OCI-LY3 (cell line): ENCODE measurements at regions not wholly inside any gene's neighbourhood (a gene's known extent, or its start where the extent isn't known, plus 50 kb on each side); places are given as distances from the start of the nearest gene placed in this dataset.
"Not testable (repeated sequence)": the region's sequence is repeated elsewhere in the genome, so short reads cannot be mapped to it uniquely, and the experiment has no call there.

Experiments used
- H2AFZ ChIP-seq: fragments of 200-600, 300-600 bp; shearing (Covaris generic); 2 replicates; pipeline ENCODE4 v1.6.0; 2014; ENCODE audit warnings: antibody characterized with exemption, low read depth, low read length
- H3K27ac ChIP-seq: fragments of 200-600, 300-600 bp; sonication (generic); 2 replicates; pipeline ENCODE4 v1.5.1; 2014; ENCODE audit warnings: mild to moderate bottlenecking, low read length, moderate library complexity, mixed read lengths
- H3K27me3 ChIP-seq: fragments of 200-600, 300-600 bp; sonication (generic); 2 replicates; pipeline ENCODE4 v1.6.1; 2014; ENCODE audit warnings: low read depth, low read length, mixed read lengths
- H3K36me3 ChIP-seq: fragments of 200-600, 300-600 bp; sonication (generic); replicated peaks from 2 replicates; pipeline ENCODE3; 2014; ENCODE audit warnings: low read depth, low read length, mixed read lengths
- H3K4me1 ChIP-seq: fragments of 300-600, 200-600 bp; sonication (generic); 2 replicates; pipeline ENCODE4 v1.6.1; 2014; ENCODE audit warnings: low read length, mixed read lengths
- H3K4me2 ChIP-seq: fragments of 200-600, 300-600 bp; sonication (generic); 2 replicates; pipeline ENCODE4 v1.6.1; 2014; ENCODE audit warnings: low read length, mixed read lengths
- H3K4me3 ChIP-seq: fragments of 300-600, 200-600 bp; sonication (generic); 2 replicates; pipeline ENCODE4 v1.5.1; 2014; ENCODE audit warnings: antibody characterized with exemption, mild to moderate bottlenecking, low read length, moderate library complexity
- H3K79me2 ChIP-seq: fragments of 300-600, 200-600 bp; shearing (Covaris generic); 2 replicates; pipeline ENCODE4 v1.6.1; 2014; ENCODE audit warnings: mild to moderate bottlenecking, low read length, mixed read lengths
- H3K9ac ChIP-seq: fragments of 300-600, 200-600 bp; shearing (Covaris generic); 2 replicates; pipeline ENCODE4 v1.6.0; 2014; ENCODE audit warnings: mild to moderate bottlenecking, low read length, moderate library complexity
- H3K9me3 ChIP-seq: fragments of 200-600, 300-600 bp; shearing (Covaris generic); 2 replicates; pipeline ENCODE4 v1.6.1; 2014; ENCODE audit warnings: low read length, mixed read lengths; ENCODE audit not compliant: insufficient read depth
- H4K20me1 ChIP-seq: fragments of 200-600, 300-600 bp; sonication (generic); 2 replicates; pipeline ENCODE4 v1.6.1; 2016; ENCODE audit warnings: low read length, mixed read lengths; ENCODE audit not compliant: insufficient read depth
- EZH2phosphoT487 ChIP-seq: fragments of 200-600 bp; shearing (Covaris generic); IDR thresholded peaks from 2 replicates; pipeline ENCODE4 v1.6.1; 2018; ENCODE audit warnings: antibody characterized with exemption, mixed run types, low read depth
- TF ChIP-seq, protein P1 (sequence below): fragments of 200-600, 300-600 bp; sonication (generic); IDR thresholded peaks from 2 replicates; pipeline ENCODE4 v1.5.1; 2014; ENCODE audit warnings: antibody characterized with exemption, low read length, low read depth

DNA sequence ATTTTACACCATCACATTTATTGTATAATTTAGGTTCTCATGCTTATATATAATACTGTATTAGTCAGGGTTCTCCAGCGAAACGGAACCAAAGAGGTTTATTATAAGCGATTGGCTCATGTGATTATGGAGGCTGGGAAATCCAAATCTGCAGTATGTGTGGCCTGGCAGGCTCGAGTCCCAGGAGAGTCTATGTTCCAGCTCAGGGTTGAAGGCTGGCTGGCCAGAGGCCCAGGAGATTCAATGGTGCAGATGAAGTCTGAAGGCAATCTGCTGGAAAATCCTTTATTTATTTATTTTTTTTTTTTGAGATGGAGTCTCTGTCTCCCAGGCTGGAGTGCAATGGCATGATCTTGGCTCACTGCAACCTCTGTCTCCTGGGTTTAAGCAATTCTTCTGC, 63.0 kb upstream of the WDFY3 start:
- Histone ChIP-seq H3K27ac (no peak overlapping the region), H2AFZ (no peak overlapping the region), H3K79me2 (no peaks in the 10 kb centered on the region), H4K20me1 (no peaks in the 10 kb centered on the region), H3K27me3 (no peaks in the 10 kb centered on the region), H3K9me3 (no peaks in the 10 kb centered on the region), H3K4me2 (no peak overlapping the region), H3K4me1 (no peaks in the 10 kb centered on the region), H3K4me3 (no peak overlapping the region), H3K9ac (no peak overlapping the region), H3K36me3 (no peaks in the 10 kb centered on the region)
- TF ChIP-seq EZH2phosphoT487 = no peak
- TF ChIP-seq, protein P1, sequence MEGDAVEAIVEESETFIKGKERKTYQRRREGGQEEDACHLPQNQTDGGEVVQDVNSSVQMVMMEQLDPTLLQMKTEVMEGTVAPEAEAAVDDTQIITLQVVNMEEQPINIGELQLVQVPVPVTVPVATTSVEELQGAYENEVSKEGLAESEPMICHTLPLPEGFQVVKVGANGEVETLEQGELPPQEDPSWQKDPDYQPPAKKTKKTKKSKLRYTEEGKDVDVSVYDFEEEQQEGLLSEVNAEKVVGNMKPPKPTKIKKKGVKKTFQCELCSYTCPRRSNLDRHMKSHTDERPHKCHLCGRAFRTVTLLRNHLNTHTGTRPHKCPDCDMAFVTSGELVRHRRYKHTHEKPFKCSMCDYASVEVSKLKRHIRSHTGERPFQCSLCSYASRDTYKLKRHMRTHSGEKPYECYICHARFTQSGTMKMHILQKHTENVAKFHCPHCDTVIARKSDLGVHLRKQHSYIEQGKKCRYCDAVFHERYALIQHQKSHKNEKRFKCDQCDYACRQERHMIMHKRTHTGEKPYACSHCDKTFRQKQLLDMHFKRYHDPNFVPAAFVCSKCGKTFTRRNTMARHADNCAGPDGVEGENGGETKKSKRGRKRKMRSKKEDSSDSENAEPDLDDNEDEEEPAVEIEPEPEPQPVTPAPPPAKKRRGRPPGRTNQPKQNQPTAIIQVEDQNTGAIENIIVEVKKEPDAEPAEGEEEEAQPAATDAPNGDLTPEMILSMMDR = no peak

DNA sequence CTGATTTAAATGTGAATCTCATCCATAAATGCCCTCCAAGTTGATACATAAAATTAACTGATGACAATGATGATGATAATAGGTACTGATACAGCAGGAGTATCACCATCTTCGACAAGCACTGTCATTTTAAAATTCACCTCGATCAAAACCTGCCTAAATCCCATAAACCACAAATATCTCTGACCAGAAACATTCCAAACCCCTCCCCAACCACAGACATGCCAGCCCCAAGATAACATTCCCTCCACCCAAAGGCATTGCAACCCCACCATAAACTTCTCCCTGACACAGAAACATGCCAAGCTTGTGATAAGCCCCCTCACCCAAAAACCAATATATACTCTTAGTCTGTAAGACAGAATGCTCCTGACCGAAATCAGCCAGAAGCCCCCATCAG, 63.7 kb upstream of the WDFY3 start:
- no peak overlapping the region for H2AFZ ChIP-seq
- no peaks in the 10 kb centered on the region for H3K9me3 ChIP-seq
- H3K27me3 ChIP-seq = no peaks in the 10 kb centered on the region
- no peaks in the 10 kb centered on the region for H3K4me1 ChIP-seq
- H4K20me1 ChIP-seq = no peaks in the 10 kb centered on the region
- H3K79me2 ChIP-seq = no peaks in the 10 kb centered on the region
- H3K4me2 ChIP-seq = no peak overlapping the region
- no peak for TF ChIP-seq EZH2phosphoT487
- no peak overlapping the region for H3K27ac ChIP-seq
- H3K36me3 ChIP-seq = no peaks in the 10 kb centered on the region
- H3K4me3 ChIP-seq = no peak overlapping the region
- no peak overlapping the region for H3K9ac ChIP-seq

DNA sequence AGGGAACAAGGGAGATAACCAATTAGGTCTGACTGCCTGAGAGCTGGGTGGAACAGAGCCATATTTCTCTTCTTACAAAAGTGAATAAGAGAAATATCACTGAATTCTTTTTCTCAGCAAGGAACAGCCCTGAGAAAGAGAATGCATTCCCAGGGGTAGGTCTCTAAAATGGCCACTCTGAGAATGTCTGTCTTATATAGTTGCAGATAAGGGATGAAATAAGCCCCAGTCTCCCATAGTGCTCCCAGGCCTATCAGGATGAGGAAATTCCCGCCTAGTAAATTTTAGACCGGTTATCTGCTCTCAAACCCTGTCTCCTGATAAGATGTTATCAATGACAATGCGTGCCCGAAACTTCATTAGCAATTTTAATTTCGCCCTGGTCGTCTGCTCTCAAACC, 67.3 kb upstream of the WDFY3 start:
- not testable (repeated sequence) for H3K4me2 ChIP-seq, H3K27ac ChIP-seq, H2AFZ ChIP-seq, H4K20me1 ChIP-seq, H3K27me3 ChIP-seq, H3K79me2 ChIP-seq, H3K9me3 ChIP-seq, H3K4me1 ChIP-seq, H3K9ac ChIP-seq, H3K36me3 ChIP-seq, H3K4me3 ChIP-seq

DNA sequence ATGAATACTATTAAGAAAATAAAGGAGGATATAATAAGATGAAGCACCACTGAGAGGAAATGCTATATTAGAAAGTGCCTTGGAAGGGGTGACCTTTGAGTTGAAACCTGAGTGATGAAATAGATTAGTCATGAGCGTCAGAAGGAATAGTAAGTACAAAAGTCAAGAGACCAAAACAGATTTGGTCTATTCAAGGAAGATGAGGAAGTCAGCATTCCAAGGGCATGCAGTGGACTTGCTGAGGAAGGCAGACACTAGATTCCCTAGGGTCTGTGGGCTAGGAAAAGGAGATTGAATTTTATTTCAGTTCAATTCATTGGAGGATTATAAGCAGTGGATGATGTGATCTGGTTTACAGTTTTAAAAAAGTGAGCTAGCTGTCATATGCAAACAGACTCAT, 73.0 kb upstream of the WDFY3 start:
- Histone ChIP-seq H3K4me1 (no peaks in the 10 kb centered on the region), H3K4me3 (no peak overlapping the region), H3K36me3 (no peaks in the 10 kb centered on the region), H3K27me3 (no peaks in the 10 kb centered on the region), H3K9ac (no peak overlapping the region), H4K20me1 (no peaks in the 10 kb centered on the region), H3K79me2 (no peaks in the 10 kb centered on the region), H3K4me2 (no peak overlapping the region), H2AFZ (no peak overlapping the region), H3K9me3 (no peaks in the 10 kb centered on the region), H3K27ac (no peak overlapping the region)
- TF ChIP-seq EZH2phosphoT487 = no peak
- TF ChIP-seq, protein P1 = no peak

DNA sequence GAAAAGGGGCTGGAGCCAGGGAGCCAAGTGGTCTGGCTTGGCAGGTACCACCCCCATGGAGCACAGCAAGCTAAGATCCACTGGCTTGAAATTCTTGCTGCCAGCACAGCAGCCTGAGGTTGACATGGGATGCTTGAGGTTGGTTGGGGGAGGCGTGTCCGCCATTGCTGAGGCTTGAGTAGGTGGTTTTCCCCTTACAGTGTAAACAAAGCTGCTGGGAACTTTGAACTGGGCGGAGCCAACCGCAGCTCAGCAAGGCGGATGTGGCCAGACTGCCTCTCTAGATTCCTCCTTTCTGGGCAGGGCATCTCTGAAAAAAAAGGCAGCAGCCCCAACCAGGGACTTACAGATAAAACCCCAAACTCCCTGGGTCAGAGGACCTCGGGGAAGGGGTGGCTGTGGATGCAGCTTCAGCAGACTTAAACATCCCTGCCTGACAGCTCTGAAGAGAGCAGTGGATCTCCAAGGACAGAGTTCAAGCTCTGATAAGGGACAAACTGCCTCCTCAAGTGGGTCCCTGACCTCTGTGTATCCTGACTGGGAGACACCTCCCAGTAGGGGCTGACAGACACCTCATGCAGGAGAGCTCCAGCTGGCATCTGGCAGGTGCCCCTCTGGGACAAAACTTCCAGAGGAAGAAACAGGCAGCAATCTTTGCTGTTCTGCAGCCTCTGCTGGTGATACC, 77.5 kb upstream of the WDFY3 start:
- H3K27ac ChIP-seq, H2AFZ ChIP-seq, H3K27me3 ChIP-seq, H3K4me3 ChIP-seq, H3K9ac ChIP-seq, H4K20me1 ChIP-seq, H3K4me2 ChIP-seq, H3K36me3 ChIP-seq, H3K79me2 ChIP-seq, H3K9me3 ChIP-seq, H3K4me1 ChIP-seq: not testable (repeated sequence)
